MCF 10A (cell line): ENCODE measurements at regions not wholly inside any gene's neighbourhood (a gene's known extent, or its start where the extent isn't known, plus 50 kb on each side); places are given as distances from the start of the nearest gene placed in this dataset.

Experiments
- BruUV-seq: library from RNA; stranded (reverse); fragments of 400-500 nt; replicated peaks from 2 replicates; lab custom pipeline; 2021; lab: Mats Ljungman, UMichigan
- CTCF ChIA-PET: fragments of 300-600 bp; sonication (Branson Sonifier 250); formaldehyde crosslinking; extraction: SDS; loops from one replicate; lab custom pipeline; 2021; ENCODE audit warnings: antibody characterized with exemption, inconsistent platforms; lab: Yijun Ruan, JAX
- POLR2A ChIA-PET: fragments of 300-600, 350-650 bp; sonication (Branson Sonifier 250); formaldehyde crosslinking; extraction: SDS; loops from one replicate; lab custom pipeline; 2020; ENCODE audit warnings: antibody characterized with exemption, inconsistent platforms; lab: Yijun Ruan, JAX
- DNase-seq: peaks from one replicate; pipeline ENCODE4 v3.0.0-alpha.2; 2018; ENCODE audit not compliant: unreplicated experiment
- H3K27ac Mint-ChIP-seq: one replicate; pipeline ENCODE4 v1.8.0; 2022; ENCODE audit warnings: mild to moderate bottlenecking, low read depth, mixed read lengths; ENCODE audit not compliant: unreplicated experiment
- H3K27me3 Mint-ChIP-seq: one replicate; pipeline ENCODE4 v1.8.0; 2022; ENCODE audit warnings: mixed read lengths; ENCODE audit not compliant: insufficient read depth, unreplicated experiment
- H3K36me3 Mint-ChIP-seq: one replicate; pipeline ENCODE4 v1.8.0; 2022; ENCODE audit warnings: mild to moderate bottlenecking, moderate library complexity, mixed read lengths; ENCODE audit not compliant: insufficient read depth, unreplicated experiment
- H3K4me1 Mint-ChIP-seq: one replicate; pipeline ENCODE4 v1.8.0; 2022; ENCODE audit warnings: mixed read lengths; ENCODE audit not compliant: insufficient read depth, unreplicated experiment
- H3K4me3 Mint-ChIP-seq: one replicate; pipeline ENCODE4 v1.8.0; 2022; ENCODE audit warnings: mild to moderate bottlenecking, moderate library complexity, mixed read lengths; ENCODE audit not compliant: unreplicated experiment
- H3K9me3 Mint-ChIP-seq: one replicate; pipeline ENCODE4 v1.8.0; 2022; ENCODE audit warnings: mixed read lengths; ENCODE audit not compliant: unreplicated experiment
- CTCF ChIP-seq: fragments of 200-600 bp; IDR thresholded peaks from one replicate; pipeline ENCODE4 v1.8.0; 2022; ENCODE audit warnings: antibody characterized with exemption, mild to moderate bottlenecking; ENCODE audit not compliant: unreplicated experiment
- intact Hi-C: fragments of 100-400 bp; cut with micrococcal nuclease; formaldehyde crosslinking; loops from 2 replicates; pipeline ENCODE4 v1.14.1; 2022

- Mint-ChIP-seq H3K27me3 (no peaks in the 10 kb centered on the region), H3K36me3 (no peaks in the 10 kb centered on the region), H3K4me3 (no peak overlapping the region), H3K27ac (no peak overlapping the region), H3K4me1 (peaks cover 10% of the 10 kb centered on the region), H3K9me3 (no peaks in the 10 kb centered on the region)
- BruUV-seq: no TSS peak
- intact Hi-C loops: no loop called here
- POLR2A ChIA-PET: no interaction called here
- CTCF ChIA-PET: no interaction called here
- TF ChIP-seq CTCF: no peak
- no peak for DNase-seq
These were observed 480.7 kb upstream of the ADAMTS9 start for GRCh38 chr3:65168547-65168946.

- no TSS peak for BruUV-seq
- Mint-ChIP-seq H3K27ac (no peak overlapping the region), H3K36me3 (no peaks in the 10 kb centered on the region), H3K27me3 (no peaks in the 10 kb centered on the region), H3K4me1 (peaks cover 10% of the 10 kb centered on the region), H3K9me3 (no peaks in the 10 kb centered on the region), H3K4me3 (no peak overlapping the region)
- CTCF ChIA-PET: interaction anchor here (0.6 kb wide), 1 partner anchor 704 kb away, joined by 4 read pairs; no protein-coding TSS in a partner anchor
- no peak for DNase-seq
- POLR2A ChIA-PET: interaction anchor here (0.6 kb wide), 1 partner anchor 79 kb away, joined by 3 read pairs; no protein-coding TSS in a partner anchor
- intact Hi-C loops: no loop called here
- TF ChIP-seq CTCF: no peak
These were observed 478.7 kb upstream of the ADAMTS9 start for GRCh38 chr3:65166531-65166930.

- H3K4me1 Mint-ChIP-seq: no peaks in the 10 kb centered on the region
- no peak for TF ChIP-seq CTCF
- BruUV-seq: no TSS peak
- intact Hi-C loops: no loop called here
- ChIA-PET POLR2A (no interaction called here), CTCF (interaction anchor here (0.5 kb wide), 1 partner anchor 144 kb away, joined by 3 read pairs; no protein-coding TSS in a partner anchor)
- no peaks in the 10 kb centered on the region for H3K27me3 Mint-ChIP-seq
- no peaks in the 10 kb centered on the region for H3K36me3 Mint-ChIP-seq
- no peak overlapping the region for H3K4me3 Mint-ChIP-seq
- H3K9me3 Mint-ChIP-seq: no peaks in the 10 kb centered on the region
- DNase-seq: no peak
- no peak overlapping the region for H3K27ac Mint-ChIP-seq
These were observed 470.2 kb upstream of the ADAMTS9 start for GRCh38 chr3:65158023-65158422.

GRCh38 chr3:65153850-65154512, 466.2 kb upstream of the ADAMTS9 start:
- H3K27me3 Mint-ChIP-seq: no peaks in the 10 kb centered on the region
- ChIA-PET CTCF (interaction anchor here (0.6 to 0.9 kb wide), 5 partner anchors 88 to 979 kb away, joined by 3 to 4 read pairs (median 3); no protein-coding TSS in a partner anchor), POLR2A (interaction anchor here (0.6 kb wide), 1 partner anchor 423 kb away, joined by 3 read pairs; no protein-coding TSS in a partner anchor)
- H3K4me3 Mint-ChIP-seq: no peak overlapping the region
- no TSS peak for BruUV-seq
- no peak overlapping the region for H3K27ac Mint-ChIP-seq
- intact Hi-C loops: no loop called here
- H3K36me3 Mint-ChIP-seq: no peaks in the 10 kb centered on the region
- DNase-seq: no peak
- no peaks in the 10 kb centered on the region for H3K4me1 Mint-ChIP-seq
- H3K9me3 Mint-ChIP-seq: no peaks in the 10 kb centered on the region
- TF ChIP-seq CTCF: no peak
